ENCODE measurements at regions not wholly inside any gene's neighbourhood (a gene's known extent, or its start where the extent isn't known, plus 50 kb on each side); places are given as distances from the start of the nearest gene placed in this dataset.

DNA sequence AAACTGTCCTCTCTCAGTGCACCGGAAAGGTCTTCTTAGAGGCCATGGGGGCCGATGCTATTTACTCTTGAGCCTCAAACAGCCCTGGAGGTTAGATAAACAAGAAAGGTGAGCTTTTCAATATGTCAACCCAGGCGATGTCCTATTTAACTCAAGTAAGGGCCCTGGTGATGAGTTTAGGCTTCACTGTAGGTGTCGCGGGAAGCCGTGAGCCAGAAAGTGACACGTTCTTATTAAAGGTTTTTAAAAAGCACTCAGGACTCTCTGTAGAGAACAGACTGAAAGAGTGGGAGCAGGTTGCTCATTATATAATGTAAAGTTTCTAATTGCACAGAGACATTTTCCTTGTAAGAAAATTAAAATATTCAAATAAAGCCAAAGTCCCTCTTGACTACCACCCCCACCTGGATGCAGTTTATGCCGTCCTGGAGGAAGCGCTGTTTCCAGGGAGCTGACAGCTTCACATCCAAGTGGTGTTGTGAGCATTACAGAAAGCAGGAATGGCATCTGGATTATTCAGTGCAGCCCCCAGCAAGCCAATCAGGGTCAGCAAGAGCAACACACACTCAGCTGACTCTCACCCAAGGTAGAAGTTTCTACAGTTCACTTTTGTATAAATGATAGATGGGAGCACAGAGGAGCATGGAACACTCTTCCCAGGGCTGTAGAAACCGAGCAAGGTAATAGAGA, 280.3 kb downstream of the DRD1 start:
- no peak for DNase-seq

GRCh38 chr5:175162036-175162435, 281.9 kb downstream of the DRD1 start:
- no peak for DNase-seq

GRCh38 chr5:175159956-175160355, 284.0 kb downstream of the DRD1 start:
- DNase-seq, result no peak

DNA sequence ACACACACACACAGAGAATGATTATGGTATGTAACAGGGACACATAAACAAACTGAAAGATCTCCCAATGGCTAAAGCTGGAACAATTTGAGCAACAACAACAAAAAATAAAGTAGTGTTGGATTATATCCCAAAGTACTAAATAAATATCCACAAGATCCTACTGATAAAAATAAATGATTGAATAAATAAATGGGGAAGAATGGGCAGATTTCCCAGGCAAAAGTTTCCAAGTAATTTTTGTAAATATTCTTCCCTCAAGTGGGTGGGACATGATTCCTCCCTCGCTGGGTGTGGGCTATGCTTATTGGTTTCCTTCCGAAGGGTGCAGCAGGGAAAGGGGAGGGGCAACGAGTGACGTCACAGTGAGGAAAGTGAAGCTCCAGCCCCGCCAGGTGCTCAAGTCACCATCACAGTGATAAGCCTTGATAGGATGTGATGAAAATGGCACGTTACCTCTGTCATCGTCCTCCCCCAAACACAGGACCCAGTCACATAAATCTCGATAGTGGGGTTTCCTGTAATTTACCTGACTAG, 295.3 kb downstream of the DRD1 start:
- no peak for DNase-seq

DNA sequence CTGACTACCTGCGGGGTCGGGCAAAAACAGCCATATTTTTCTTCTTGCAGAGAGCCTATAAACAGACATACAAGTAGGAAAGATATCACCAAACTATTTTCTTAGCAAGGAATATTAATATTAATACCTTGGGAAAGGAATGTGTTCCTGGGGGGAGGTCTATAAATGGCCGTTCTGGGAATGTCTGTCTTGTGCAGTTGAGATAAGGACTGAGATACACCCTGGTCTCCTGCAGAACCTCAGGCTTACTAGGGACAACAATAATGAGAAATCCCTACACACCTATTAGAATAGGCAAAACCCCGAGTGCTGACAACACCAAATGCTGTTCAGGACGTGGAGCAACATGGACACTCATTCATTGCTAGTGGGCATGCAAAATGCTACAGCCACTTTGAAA, 297.2 kb downstream of the DRD1 start:
- DNase-seq, result no peak

GRCh38 chr5:175141421-175141820, 302.6 kb downstream of the DRD1 start:
- no peak for DNase-seq

GRCh38 chr5:175133185-175133584, 310.8 kb downstream of the DRD1 start:
- no peak for DNase-seq

GRCh38 chr5:175131432-175131831, 312.6 kb downstream of the DRD1 start:
- DNase-seq, result no peak

DNA sequence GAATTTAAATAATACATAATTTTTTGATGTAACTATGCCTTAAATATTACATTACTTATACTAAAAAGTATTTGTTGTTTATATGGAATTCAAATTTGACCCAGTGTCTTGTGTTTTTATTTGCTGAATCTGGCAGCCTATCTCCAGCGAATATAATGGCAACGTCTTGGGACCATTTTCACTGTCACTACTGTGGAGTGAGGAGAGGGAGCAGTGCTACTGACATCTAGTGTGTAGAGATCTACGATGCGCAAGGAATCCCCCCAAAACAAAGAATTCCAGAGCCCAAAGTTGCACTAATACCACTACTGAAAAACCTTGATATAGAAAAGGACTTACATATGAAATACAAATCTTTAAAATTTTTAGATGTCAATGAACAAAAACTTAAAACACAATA, 314.4 kb downstream of the DRD1 start:
- DNase-seq, result no peak

DNA sequence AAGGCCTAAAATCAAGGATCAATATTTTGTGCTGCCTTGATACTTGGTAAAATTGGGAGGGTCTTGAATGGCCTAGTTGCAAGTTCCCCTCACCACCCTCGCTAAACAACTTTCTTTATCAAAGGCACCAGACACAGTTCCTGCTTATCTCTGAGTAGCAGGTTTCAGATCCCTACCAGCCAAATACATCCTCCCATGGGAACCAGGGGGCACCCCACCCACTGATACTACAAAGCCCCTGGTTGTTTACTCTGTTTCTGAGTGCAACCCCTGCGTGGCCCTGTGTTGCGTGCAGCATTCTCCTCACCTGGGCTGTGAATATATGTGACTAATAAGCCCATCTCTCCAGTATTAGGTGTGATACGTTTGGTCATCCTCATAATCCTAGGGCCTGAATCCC, 314.9 kb downstream of the DRD1 start:
- no peak for DNase-seq

- no peak for DNase-seq
Observed at GRCh38 chr5:175124821-175125220, 319.2 kb downstream of the DRD1 start.

DNA sequence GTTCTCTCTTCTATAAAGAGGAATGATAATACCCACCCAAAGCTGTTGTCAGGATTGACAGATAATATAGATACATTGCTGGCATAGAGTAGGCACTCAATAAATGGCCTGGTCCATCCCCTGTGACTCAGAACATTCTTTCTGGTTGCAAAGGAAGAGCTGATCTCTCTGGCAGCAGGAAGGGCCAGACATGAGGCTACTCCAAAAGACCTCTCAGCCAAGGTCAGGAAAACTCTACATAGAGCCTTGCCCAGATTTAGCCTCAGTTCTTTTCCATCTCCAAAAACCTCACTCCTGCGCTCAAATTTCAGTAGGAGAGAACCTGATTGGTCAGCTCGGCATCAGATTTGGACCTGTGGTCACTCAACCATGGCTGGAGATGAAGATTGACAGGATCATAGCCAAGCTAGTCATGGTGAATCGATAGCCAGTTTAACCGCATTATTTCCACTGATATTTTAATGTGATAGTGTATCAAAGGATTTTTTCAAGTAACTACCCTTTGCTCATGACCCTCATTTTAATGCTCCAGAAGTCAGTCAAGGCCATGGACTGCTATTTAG, 319.6 kb downstream of the DRD1 start:
- no peak for DNase-seq

- DNase-seq, result no peak
Observed at GRCh38 chr5:175123542-175123941, 320.4 kb downstream of the DRD1 start.

DNA sequence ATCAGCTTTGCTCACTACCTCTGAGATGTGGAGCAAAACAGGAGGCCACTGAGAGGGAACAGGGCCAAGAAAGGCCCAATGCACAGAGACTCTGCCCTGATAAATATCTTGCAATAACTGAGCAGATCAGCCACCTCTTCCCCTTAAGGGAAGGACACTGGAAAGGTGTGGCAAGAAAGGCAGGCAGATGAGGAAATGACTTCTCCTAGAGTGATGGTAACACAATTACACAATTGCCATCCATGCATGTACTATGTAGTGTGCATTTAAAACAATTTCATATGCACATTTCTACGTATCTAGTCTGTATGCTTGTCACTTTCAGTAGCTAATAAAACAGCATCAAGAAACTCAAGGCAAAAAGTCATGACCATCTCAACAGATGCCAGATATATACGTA, 322.5 kb downstream of the DRD1 start:
- DNase-seq, result no peak

DNA sequence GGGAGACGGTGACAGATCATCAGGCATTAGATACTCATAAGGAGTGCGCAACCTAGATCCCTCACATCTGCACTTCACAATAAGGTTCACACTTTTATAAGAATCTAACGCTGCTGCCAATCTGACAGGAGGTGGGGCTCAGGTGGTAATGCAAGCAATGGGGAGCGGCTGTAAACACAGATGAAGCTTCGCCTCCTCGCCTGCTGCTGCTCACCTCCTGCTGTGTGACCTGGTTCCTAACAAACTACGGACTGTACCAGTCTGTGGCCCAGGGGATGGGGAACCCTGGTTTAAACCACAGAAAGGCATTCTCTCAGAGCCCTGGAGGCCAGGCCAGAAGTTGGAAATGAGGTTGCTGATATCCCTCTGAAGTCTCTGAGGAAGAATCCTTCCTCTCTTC, 323.6 kb downstream of the DRD1 start:
- DNase-seq, result no peak

GRCh38 chr5:175118700-175119309, 325.2 kb downstream of the DRD1 start:
- DNase-seq, result no peak

DNA sequence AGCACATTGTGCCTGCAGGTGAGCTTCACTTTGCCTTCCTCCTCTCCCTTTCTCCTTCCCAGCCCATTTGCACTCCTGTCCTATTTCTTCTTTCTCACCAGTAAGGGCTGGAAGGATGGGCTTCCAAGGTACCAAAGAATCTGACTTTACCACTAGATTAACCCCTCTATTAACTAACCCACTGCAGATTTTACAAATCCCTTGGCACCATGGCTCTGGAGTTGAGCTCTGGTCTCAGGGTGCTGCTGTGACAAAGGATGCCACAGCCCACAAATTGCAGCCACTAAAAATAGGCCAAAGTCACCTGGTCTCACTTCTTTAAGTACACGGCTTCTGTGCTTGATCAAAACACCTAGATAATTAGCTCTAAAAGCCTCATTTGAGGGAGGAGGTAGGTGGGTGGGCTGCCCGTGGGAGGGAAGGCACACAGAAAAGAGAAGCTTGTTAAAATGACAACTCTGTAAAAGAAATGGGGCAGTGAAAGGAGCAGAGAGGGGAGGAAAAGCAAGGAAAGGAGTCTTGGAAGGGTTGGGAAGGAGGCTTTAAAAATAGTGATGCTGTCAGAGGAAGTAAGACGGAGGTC, 327.4 kb downstream of the DRD1 start:
- DNase-seq, result no peak

GRCh38 chr5:175115831-175116230, 328.2 kb downstream of the DRD1 start:
- DNase-seq, result no peak

GRCh38 chr5:175113947-175114346, 330.0 kb downstream of the DRD1 start:
- DNase-seq, result no peak

- no peak for DNase-seq
Observed at GRCh38 chr5:175109058-175109755, 334.8 kb downstream of the DRD1 start.

GRCh38 chr5:175107865-175108264, 336.1 kb downstream of the DRD1 start:
- DNase-seq, result no peak

GRCh38 chr5:175107028-175107588, 336.9 kb downstream of the DRD1 start:
- no peak for DNase-seq

GRCh38 chr5:175104677-175105076, 339.3 kb downstream of the DRD1 start:
- no peak for DNase-seq
